HG03064 (cell line): ENCODE measurements at regions not wholly inside any gene's neighbourhood (a gene's known extent, or its start where the extent isn't known, plus 50 kb on each side); places are given as distances from the start of the nearest gene placed in this dataset.

Experiments
- ATAC-seq: cut with Tn5 transposase; IDR thresholded peaks from one replicate; pipeline ENCODE4 v1.9.1; 2021; ENCODE audit warnings: low read depth; ENCODE audit not compliant: unreplicated experiment

DNA sequence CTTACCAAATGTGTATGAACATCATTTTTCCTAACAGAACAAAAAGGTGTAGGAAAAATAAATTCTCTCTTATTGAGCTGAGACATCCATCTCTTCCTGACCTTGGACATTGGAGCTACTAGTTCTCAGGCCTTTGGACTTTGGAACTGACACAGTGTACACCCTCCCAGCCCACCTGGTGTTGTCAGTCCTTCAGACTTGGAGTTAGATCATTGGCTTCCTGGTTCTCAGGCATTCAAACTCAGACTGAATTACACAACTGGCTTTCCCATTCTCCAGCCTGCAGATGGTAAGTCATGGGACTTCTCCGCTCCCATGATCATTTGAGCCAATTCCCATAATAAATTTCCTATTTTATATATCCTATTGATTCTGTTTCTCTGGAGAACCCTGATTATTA lies 84.8 kb upstream of the EDNRA start:
- no peak for ATAC-seq

- ATAC-seq, result no peak
These were observed 82.3 kb upstream of the EDNRA start for GRCh38 chr4:147398556-147398955.

DNA sequence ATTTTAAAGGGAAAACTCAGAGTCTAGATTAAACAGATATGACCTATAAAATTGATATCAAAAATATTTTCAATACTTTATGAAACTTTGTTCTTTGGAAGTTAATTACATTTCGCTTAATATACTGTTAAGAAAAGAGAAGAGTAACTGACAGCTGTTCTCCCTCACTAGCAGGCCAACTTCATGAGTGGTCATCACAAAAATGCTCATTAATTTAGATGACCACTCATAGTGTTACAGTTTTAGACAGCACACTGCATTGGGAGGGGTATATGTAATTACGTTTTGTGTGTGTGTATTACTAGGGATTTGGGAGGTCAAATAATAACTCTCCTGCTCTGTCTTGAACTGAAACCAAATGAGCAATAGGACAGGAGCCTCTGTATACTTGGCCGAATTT lies 80.2 kb upstream of the EDNRA start:
- ATAC-seq, result no peak

GRCh38 chr4:147401221-147401620 lies 79.7 kb upstream of the EDNRA start:
- ATAC-seq, result no peak

GRCh38 chr4:147407261-147408045 lies 73.4 kb upstream of the EDNRA start:
- ATAC-seq, result no peak

GRCh38 chr4:147408189-147408588 lies 72.7 kb upstream of the EDNRA start:
- no peak for ATAC-seq

DNA sequence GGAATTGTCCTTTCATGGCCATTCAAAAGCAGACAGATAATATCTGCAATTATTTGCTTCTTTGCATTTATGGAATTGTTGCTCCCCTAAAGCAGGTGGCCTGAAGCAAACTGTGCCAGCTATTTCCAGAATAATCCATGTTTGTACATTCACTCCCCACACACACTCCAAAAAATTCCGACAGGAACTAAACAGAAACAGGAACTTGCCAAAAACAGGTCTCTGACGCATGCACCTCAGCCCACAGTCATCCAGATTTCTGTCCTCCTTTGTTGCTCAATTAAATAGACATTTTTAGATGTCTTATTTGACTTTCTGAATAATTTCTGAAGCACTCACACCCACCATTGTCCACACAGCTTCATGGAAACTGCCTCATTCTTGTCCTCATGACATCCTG lies 71.5 kb upstream of the EDNRA start:
- ATAC-seq, result no peak

GRCh38 chr4:147418226-147418625 lies 62.7 kb upstream of the EDNRA start:
- no peak for ATAC-seq

GRCh38 chr4:147421456-147421855 lies 59.4 kb upstream of the EDNRA start:
- no peak for ATAC-seq

DNA sequence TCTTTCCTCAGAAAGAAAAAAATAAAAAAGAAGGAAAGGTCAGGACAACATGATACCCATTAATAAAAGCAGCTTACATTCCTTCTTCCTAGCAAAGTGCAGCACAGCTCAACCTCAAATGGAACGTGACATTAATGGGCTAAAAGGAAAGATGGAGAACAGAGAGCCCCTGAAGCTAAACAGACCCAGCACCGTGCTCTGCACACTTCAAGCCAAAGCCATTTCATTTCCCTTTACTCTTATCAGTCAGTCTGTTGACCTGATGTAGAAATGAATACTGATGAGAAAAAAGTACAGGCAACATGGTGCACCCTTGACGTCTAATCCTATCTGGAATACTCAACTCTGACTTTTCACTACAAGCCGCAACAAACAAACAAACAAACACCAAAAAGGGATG lies 57.7 kb upstream of the EDNRA start:
- ATAC-seq, result no peak

GRCh38 chr4:147425019-147425418 lies 55.9 kb upstream of the EDNRA start:
- ATAC-seq, result no peak

DNA sequence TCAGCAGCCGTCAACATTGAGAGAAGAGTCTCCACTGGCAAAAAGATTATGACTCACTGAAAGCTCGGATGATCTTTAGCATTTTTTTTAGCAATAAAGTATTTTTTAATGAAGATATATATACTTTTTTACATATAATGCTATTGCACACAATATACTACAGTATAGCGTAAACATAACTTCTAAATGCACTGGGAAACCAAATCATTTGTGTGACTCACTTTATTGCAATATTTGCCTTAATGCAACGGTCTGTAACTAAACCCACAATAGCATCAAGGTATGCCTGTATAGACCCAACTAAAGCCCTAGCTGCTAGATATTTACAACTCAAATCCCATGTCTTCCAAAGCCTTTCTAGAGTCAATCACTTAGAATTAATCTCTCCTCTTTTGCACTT lies 52.3 kb upstream of the EDNRA start:
- no peak for ATAC-seq

GRCh38 chr4:147430111-147430510 lies 50.8 kb upstream of the EDNRA start:
- ATAC-seq, result no peak
